ENCODE measurements at regions not wholly inside any gene's neighbourhood (a gene's known extent, or its start where the extent isn't known, plus 50 kb on each side); places are given as distances from the start of the nearest gene placed in this dataset.

- no peak overlapping the region for H2BK5ac ChIP-seq (ENCODE audit: low read depth, low read length)
- no peaks in the 10 kb centered on the region for H3K79me1 ChIP-seq (ENCODE audit: low read depth, low read length)
- DNase-seq (ENCODE audit: low read depth in 1 of 2, low spot score in 2 of 2) (no peak), FAIRE-seq (no peak)
- H3K27me3 ChIP-seq (replicated peaks in 1 of 4; ENCODE audit: control insufficient read depth in 3 of 4, extremely low read depth in 1 of 4, insufficient read depth in 3 of 4, low read length in 3 of 4), result no peaks in the 10 kb centered on the region
- H3K4me3 ChIP-seq (ENCODE audit: extremely low read depth in 1 of 4, insufficient read depth in 2 of 4, low read depth in 3 of 4, low read length in 4 of 4), result no peak overlapping the region
- H2AK5ac ChIP-seq (ENCODE audit: low read depth, low read length), result no peak overlapping the region
- no peak overlapping the region for H3K23ac ChIP-seq (ENCODE audit: insufficient read length)
- H2BK15ac ChIP-seq (ENCODE audit: low read length), result no peak overlapping the region
- no peak overlapping the region for H4K91ac ChIP-seq (replicated peaks; ENCODE audit: insufficient read length, low read length)
- no peaks in the 10 kb centered on the region for H3K23me2 ChIP-seq (ENCODE audit: low read depth, low read length)
- no peak overlapping the region for H2AFZ ChIP-seq (ENCODE audit: low read length)
- no peak overlapping the region for H3K14ac ChIP-seq (ENCODE audit: insufficient read length)
- H3K27ac ChIP-seq (ENCODE audit: low read depth, low read length), result no peak overlapping the region
- TF ChIP-seq HDAC2 (IDR thresholded peaks at IDR 0.05; ENCODE audit: borderline replicate concordance in 1 of 2, low read depth in 2 of 2, low read length in 2 of 2), result no peak
- TF ChIP-seq SIX5 (IDR thresholded peaks at IDR 0.05; ENCODE audit: low read depth, low read length), result no peak
- no peak for TF ChIP-seq GTF2F1 (IDR thresholded peaks at IDR 0.05; ENCODE audit: borderline replicate concordance, low read depth, low read length)
- TF ChIP-seq CTCF (IDR thresholded peaks at IDR 0.05; ENCODE audit: control extremely low read depth in 1 of 3, insufficient read depth in 1 of 3, low read depth in 1 of 3, low read length in 3 of 3), result no peak
- TF ChIP-seq JUND (IDR thresholded peaks at IDR 0.05; ENCODE audit: low read length), result no peak
- peaks cover 4 to 11% of the 10 kb centered on the region in 2 experiments; a peak in 3 of 4 replicates for H3K9me3 ChIP-seq (ENCODE audit: insufficient read depth in 2 of 2, low read depth in 1 of 2, low read length in 1 of 2)
- no peaks in the 10 kb centered on the region for H4K20me1 ChIP-seq (replicated peaks in 1 of 2; ENCODE audit: control insufficient read depth in 1 of 2, insufficient read depth in 2 of 2, low read length in 2 of 2)
- POLR2A ChIA-PET (ENCODE audit: partially characterized antibody), result no interaction called here
- H3K4ac ChIP-seq (replicated peaks; ENCODE audit: insufficient read length, low read depth, low read length), result no peak overlapping the region
- H3K9ac ChIP-seq (replicated peaks in 1 of 4; ENCODE audit: extremely low read depth in 1 of 4, low read depth in 3 of 4, low read length in 3 of 4), result no peak overlapping the region
- H3K36me3 ChIP-seq (ENCODE audit: control insufficient read depth in 2 of 4, insufficient read depth in 4 of 4, low read length in 3 of 4), result no peaks in the 10 kb centered on the region
- WGBS, 2 experiments (ENCODE audit: extremely low coverage in 1 of 2, insufficient coverage in 1 of 2, insufficient read length in 1 of 2, insufficient replicate concordance in 2 of 2, low coverage in 1 of 2, low lambda C conversion rate in 2 of 2, missing lambda C conversion rate in 1 of 2), result 95% methylated on average over 3 of the region's 3 CpGs; no CpG with 5 or more reads in 1 of the 2 experiments
- H2BK20ac ChIP-seq (ENCODE audit: low read length), result no peak overlapping the region
- H3K4me1 ChIP-seq (replicated peaks in 1 of 4; ENCODE audit: control insufficient read depth in 3 of 4, insufficient read depth in 4 of 4, low read length in 3 of 4), result no peaks in the 10 kb centered on the region
- H3K4me2 ChIP-seq (ENCODE audit: insufficient read depth in 1 of 2, low read depth in 2 of 2, low read length in 2 of 2), result no peak overlapping the region
- H3K56ac ChIP-seq (replicated peaks; ENCODE audit: insufficient read length, low read depth, low read length), result no peak overlapping the region
- no peak overlapping the region for H2BK12ac ChIP-seq (ENCODE audit: low read depth, low read length)
- H4K8ac ChIP-seq (ENCODE audit: extremely low read depth, insufficient read depth, low read length), result no peak overlapping the region
- H2BK120ac ChIP-seq (replicated peaks; ENCODE audit: low read depth, low read length), result no peak overlapping the region
- no peak overlapping the region for H4K5ac ChIP-seq (ENCODE audit: insufficient read length, low read depth, low read length)
- CTCF ChIA-PET (ENCODE audit: partially characterized antibody), result interaction anchor here (0.9 kb wide), 1 partner anchor 231 kb away, joined by 3 read pairs; no protein-coding TSS in a partner anchor
- H3K18ac ChIP-seq (ENCODE audit: extremely low read depth, low read length), result no peak overlapping the region
- H3K79me2 ChIP-seq (ENCODE audit: control insufficient read depth in 1 of 2, insufficient read depth in 2 of 2, low read length in 2 of 2), result no peaks in the 10 kb centered on the region
Observed at GRCh38 chr7:51601461-51601860, 284.9 kb upstream of the COBL start.

All from H1 (cell line).